SHP77 (cell line): ENCODE measurements at regions not wholly inside any gene's neighbourhood (a gene's known extent, or its start where the extent isn't known, plus 50 kb on each side); places are given as distances from the start of the nearest gene placed in this dataset.
"Not testable (repeated sequence)": the region's sequence is repeated elsewhere in the genome, so short reads cannot be mapped to it uniquely, and the experiment has no call there.

Experiments
- DNase-seq, 2 experiments: peaks; one replicate each; lab custom pipeline; 2025; lab: John Stamatoyannopoulos, UW

GRCh38 chr5:8805653-8806052, 740.2 kb downstream of the SEMA5A start:
- DNase-seq: no peak

GRCh38 chr5:8807636-8808035, 738.2 kb downstream of the SEMA5A start:
- no peak for DNase-seq

- no peak for DNase-seq
These were observed 734.3 kb downstream of the SEMA5A start for GRCh38 chr5:8811581-8811980.

- DNase-seq: no peak
These were observed 732.7 kb downstream of the SEMA5A start for GRCh38 chr5:8813180-8813579.

- no peak for DNase-seq
These were observed 731.8 kb downstream of the SEMA5A start for GRCh38 chr5:8814105-8814504.

GRCh38 chr5:8824371-8824770, 721.5 kb downstream of the SEMA5A start:
- DNase-seq: no peak

- DNase-seq: no peak
These were observed 720.6 kb downstream of the SEMA5A start for GRCh38 chr5:8825139-8825757.

- no peak for DNase-seq
These were observed 719.4 kb downstream of the SEMA5A start for GRCh38 chr5:8826508-8826907.

- DNase-seq: no peak
These were observed 718.2 kb downstream of the SEMA5A start for GRCh38 chr5:8827696-8828095.

GRCh38 chr5:8828596-8829322, 717.1 kb downstream of the SEMA5A start:
- no peak for DNase-seq

- no peak for DNase-seq
These were observed 716.4 kb downstream of the SEMA5A start for GRCh38 chr5:8829323-8830029.

GRCh38 chr5:8831251-8831650, 714.6 kb downstream of the SEMA5A start:
- DNase-seq: no peak

- DNase-seq: no peak
These were observed 714.0 kb downstream of the SEMA5A start for GRCh38 chr5:8831854-8832253.

GRCh38 chr5:8839361-8840055, 706.4 kb downstream of the SEMA5A start:
- DNase-seq: no peak

GRCh38 chr5:8840237-8840636, 705.6 kb downstream of the SEMA5A start:
- no peak for DNase-seq

GRCh38 chr5:8840746-8841145, 705.1 kb downstream of the SEMA5A start:
- DNase-seq: not testable (repeated sequence)

- peak; percentile 91 to 93 for DNase-seq
These were observed 702.8 kb downstream of the SEMA5A start for GRCh38 chr5:8842971-8843551.

- DNase-seq: peak; percentile 97 to 98
These were observed 702.1 kb downstream of the SEMA5A start for GRCh38 chr5:8843771-8844170.

GRCh38 chr5:8844206-8844605, 701.7 kb downstream of the SEMA5A start:
- no peak for DNase-seq

- DNase-seq: no peak
These were observed 701.0 kb downstream of the SEMA5A start for GRCh38 chr5:8844847-8845246.

GRCh38 chr5:8845296-8845695, 700.6 kb downstream of the SEMA5A start:
- DNase-seq: no peak

GRCh38 chr5:8848366-8848765, 697.5 kb downstream of the SEMA5A start:
- DNase-seq: no peak
